Left cardiac atrium (tissue), 4 donors: ENCODE measurements at regions not wholly inside any gene's neighbourhood (a gene's known extent, or its start where the extent isn't known, plus 50 kb on each side); places are given as distances from the start of the nearest gene placed in this dataset.
"Not testable (repeated sequence)": the region's sequence is repeated elsewhere in the genome, so short reads cannot be mapped to it uniquely, and the experiment has no call there.

Experiments
- ATAC-seq, 2 donors: fragments of 200-7000 bp; cut with Tn5 transposase; one replicate each; pipeline ENCODE4 v1.9.1; 2020; ENCODE audit warnings: mild to moderate bottlenecking in 2 of 2, moderate library complexity in 2 of 2
- DNase-seq: peaks from one replicate; pipeline ENCODE4 v3.0.0-alpha.2; 2020
- intact Hi-C, 2 donors: fragments of 100-400 bp; cut with DNase I; formaldehyde crosslinking; loops; one replicate each; pipeline versions ENCODE4 v1.14.1 to v1.15.1; 2022 to 2023
- donor health status: DM: no; HTN: yes; CAD: no.
- donor health status: DM: no; HTN: yes; CAD: no; lungs with severe emphysema.
- donor health status: DM: yes; HTN: yes; CAD: no.
- donor health status: Dilated cardiomyopathy.

DNA sequence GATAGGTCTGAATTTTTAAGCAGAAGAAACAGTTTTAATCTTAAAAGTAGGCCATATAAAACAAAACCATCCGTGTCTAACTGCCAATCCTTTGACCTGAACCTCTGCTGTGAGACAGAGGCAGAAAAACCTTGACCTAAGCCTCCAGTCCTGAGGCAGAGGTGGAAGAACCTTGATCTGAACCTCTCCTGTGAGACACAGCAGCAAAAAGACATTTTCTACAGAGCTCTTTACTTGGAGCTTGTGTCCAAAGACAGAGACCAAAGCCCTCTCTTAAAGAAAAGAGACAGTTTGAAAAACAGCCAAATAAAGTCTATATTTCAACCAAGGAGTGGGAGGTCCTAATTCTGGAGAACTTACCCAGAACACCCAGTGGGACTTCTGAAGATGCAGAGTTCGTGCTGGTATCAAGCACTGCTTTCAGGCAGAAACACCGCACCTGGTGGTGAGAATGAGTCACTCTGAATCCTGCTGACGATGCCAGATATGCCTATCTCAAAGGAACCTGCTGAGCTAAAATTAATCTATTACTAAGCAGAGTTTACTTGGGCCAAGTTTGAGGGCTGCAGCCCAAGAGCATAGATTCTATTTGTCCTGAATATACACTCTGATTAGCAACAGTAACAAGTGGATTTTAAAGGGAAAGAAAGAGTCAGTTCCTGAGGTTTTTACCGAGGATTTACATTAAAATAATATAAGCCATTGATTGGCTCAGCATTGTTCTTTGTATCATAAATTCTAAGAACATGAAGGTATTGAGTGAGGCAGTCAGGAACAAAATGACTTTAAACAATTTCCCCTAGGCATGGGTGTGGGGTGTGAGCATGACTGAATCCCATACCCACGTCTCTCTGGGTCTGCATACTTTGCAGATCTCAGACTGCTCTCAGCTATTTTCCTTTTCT is 806.4 kb downstream of the TRIB2 start:
- peak; percentile 19 for DNase-seq
- peak; percentile 78 to 81 for ATAC-seq

DNA sequence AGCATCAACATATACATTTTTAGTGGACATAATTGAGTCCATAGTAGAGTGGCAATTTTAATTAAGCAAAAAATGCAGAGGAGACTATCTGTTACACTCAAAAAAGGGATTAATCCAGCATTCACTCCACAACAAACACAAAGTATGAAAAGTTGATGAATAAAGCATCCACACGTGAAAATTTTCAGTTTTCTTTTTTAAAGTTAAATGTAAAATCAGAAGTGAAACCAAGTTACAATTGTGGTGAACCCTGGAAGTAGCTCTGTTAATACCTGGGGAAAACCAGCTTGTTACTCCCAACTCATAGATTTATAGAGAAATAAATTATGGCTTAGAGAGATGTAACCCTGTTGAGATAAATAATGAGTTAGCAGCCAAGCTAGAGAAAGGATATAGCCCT is 807.8 kb downstream of the TRIB2 start:
- ATAC-seq (no peak), DNase-seq (no peak)
- intact Hi-C loops: no loop called here

More for the DNA sequence above, 806.4 kb downstream of the TRIB2 start:
- intact Hi-C loops: no loop called here

DNA sequence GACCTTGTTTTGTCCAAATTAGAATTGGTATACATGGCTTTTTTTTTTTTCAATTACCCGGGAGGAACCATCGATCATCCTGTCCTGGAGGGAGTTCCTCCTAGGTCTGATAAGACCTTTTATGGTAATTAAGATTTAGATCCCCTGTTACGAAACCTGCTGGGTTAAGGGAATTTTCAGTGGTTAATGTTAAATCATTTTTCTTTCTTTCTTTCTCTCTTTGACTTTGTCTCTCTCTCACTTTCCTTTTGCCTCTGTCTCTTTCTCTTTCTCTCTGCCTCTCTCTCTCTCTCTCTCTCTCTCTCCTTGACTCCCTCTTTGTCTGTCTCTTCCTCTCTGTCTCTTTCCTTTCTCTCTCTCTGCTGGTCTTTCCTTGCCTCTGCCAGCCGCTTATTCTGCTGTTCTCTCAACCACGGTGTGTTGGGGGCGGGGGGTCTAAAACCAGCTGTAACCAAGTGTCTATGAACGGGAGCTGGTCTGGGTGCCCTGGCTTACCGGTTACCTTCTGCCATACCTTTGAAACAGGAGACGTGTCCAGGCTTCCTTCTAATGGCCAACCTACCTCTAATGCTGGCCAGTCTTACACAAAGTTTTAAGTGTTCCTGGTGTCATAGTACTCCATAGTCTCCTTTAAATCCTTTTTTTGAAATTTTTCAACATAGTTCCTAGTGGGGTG is 815.1 kb downstream of the TRIB2 start:
- DNase-seq, ATAC-seq, intact Hi-C loops: not testable (repeated sequence)

DNA sequence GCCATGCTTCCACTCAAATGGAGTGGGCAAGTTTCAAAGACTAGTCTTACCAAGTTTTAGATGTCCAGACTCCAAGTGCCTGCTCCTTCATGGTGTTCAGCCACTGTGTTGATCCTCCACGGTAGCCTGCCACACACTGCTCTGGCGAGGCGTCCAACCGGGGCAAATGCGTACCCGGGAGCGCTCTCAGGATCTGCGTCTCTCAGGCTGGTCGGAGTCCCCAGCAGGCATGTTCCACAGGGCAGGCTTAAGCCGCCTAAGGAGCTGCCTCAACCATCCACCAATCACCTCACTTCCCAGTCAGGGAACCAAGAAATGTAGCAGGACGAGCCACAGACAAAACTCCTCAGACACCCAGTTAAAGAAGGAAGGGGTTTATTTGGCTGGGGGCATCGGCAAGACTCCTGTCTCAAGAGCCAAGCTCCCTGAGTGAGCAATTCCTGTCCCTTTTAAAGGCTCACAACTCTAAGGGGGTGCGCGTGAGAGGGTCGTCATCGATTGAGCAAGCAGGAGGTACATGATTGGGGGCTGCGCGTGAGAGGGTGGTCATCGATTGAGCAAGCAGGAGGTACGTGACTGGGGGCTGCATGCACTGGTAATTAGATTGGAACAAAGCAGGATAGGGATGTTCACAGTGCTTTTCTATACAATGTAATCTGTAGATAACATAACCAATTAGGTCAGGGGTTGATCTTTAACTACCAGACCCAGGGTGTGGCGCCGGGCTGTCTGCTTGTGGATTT is 816.2 kb downstream of the TRIB2 start:
- intact Hi-C loops, DNase-seq, ATAC-seq: not testable (repeated sequence)

DNA sequence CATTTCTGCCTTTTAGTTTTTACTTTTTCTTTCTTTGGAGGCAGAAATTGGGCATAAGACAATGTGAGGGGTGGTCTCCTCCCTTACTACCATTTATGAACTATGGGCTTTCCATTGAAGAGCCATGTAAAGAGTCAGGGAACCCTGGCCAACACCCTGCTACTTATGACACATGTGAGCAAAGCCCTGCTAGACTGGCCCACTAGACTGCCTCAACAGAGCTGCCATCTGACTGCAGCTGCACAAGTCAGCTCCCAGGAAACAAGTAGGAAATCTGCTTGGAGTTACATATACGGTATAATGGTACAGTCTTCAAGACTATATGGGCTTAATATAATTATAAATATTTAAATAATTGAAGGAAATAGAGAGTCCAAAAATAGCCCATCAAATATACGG is 816.8 kb downstream of the TRIB2 start:
- ATAC-seq (no peak), DNase-seq (no peak)
- intact Hi-C loops: no loop called here

DNA sequence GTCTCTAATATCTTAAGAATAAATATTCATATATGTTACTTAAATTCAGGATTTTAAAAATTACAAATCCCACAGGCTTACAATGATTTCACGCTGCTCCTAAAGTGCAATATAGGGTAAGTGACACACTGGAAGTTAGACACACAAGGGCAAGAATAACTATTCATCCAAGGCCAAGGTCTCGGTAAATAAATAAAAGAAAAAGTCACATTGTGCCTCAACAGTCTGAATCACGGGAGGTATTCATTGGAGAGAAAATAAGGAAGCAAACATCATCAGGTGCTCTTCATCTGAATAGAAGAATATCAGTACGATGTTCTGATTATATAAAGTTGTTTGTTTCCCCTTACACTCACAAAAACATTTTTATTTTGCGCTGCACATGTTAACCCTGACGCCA is 820.2 kb downstream of the TRIB2 start:
- intact Hi-C loops: no loop called here
- ATAC-seq: no peak
- DNase-seq: no peak

DNA sequence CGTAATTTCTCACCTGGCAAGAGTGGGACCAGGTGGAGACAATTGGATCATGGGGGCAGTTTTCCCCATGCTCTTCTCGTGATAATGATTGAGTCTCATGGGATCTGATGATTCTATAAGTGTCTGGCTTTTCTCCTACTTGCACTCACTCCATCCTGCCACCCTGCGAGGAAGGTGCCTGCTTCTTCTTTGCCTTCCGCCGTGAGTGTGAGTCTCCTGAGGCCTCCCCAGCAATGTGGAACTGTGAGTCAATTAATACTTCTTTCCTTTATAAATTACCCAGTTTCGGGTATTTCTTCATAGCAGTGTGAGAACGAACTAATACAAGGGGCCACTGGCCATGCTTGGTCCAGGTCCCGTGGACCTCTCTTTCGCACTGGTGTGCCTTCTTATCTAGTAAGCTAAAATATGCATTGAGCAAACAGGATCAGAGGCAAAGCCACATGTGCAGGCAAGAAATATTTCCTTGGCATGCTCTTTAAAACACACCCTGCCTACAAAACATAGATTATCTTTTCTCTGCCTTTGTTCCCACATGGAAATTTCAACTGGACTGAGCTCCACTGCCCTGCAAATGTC is 821.1 kb downstream of the TRIB2 start:
- intact Hi-C loops: no loop called here
- ATAC-seq: no peak
- no peak for DNase-seq

DNA sequence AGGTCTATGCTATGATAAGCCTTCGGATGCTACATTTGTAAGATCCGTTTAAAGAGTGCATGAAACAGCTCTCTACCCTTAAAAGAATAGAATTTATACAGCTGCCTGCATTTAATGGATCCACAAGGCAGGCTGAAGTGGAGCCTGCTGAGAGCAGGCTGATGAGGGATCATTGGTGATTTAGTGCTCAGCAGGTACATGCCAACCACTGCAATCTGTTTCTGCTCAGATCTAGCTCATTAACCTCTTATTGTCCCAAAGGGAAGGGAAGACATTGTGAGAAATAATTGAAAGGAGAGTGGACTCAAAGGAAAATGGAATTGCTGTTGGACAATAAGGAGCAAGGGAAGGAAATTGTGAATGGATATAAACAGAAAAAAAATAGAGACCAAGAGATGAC is 822.6 kb downstream of the TRIB2 start:
- no peak for ATAC-seq
- no peak for DNase-seq
- intact Hi-C loops: no loop called here

DNA sequence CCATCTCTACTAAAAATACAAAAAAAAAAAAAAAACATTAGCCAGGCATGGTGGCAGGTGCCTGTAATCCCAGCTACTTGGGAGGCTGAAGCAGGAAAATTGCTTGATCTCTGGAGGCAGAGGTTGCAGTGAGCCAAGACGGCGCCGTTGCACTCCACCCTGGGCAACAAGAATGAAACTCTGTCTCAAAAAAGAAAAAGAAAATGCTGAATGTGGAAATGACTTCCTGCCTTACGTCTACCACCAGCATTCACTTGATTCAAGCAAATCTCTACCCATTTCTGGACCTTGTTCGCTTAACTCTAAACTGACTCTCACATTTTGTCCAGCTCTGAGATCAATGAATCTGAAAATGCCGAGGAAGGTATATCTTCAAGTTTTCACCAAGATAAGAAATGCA is 825.3 kb downstream of the TRIB2 start:
- intact Hi-C loops: no loop called here
- no peak for ATAC-seq
- DNase-seq: no peak

DNA sequence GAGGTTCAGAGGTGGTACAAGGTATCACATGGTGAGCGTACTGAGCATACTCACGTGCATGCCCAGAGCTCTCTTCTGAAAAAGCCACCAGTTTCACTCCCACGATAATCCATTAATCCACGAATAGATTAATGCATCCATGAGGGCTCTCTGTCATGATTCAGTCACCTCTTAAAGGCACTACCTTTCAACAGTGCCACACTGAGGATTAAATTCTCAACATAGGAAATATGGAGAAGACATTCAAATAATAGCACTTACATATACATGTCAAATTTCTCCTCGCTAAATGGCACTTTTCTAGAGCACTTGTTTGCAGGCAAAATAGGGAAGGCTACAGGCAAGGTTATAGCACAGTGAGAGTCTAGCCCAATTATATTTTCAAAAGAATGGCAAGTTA is 825.9 kb downstream of the TRIB2 start:
- intact Hi-C loops: no loop called here
- DNase-seq (no peak), ATAC-seq (no peak)

DNA sequence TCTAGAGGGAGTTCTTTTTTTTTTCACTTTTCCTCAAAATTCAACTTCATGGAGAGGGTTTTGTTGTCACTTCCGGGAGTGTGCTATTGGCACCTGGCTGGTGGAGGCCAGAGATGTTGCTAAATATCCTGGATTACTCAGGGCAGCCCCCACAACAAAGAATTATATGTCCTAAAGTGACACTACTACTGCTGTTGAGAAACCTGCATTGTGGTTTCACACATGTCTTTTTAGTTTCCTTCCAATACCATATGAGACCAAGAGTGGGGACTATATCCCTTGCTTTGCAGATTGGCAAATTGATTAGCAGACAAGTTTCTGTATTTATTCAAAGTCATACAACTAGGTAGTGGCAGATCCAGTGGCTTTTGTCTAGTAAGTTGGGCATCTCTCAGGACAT is 826.8 kb downstream of the TRIB2 start:
- intact Hi-C loops: no loop called here
- ATAC-seq: no peak
- no peak for DNase-seq

DNA sequence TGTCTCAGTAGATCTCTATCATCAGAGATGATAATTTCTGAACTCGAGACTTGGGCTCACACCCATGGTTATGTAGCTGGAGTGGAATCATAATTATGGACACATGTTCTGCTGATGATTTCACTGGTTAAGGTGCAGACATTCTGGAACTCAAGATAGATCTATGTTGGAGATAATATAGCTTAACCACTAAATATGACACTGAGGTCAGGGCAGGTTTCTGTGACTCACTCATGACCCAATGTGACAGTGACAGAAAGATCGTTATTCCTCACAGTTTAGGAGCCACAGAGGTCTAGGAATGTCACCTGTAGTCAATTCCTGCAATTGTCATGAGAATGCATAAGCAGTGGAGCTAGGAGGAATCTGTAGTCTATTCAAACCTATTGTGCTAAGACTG is 828.6 kb downstream of the TRIB2 start:
- DNase-seq (no peak), ATAC-seq (no peak)
- intact Hi-C loops: no loop called here

DNA sequence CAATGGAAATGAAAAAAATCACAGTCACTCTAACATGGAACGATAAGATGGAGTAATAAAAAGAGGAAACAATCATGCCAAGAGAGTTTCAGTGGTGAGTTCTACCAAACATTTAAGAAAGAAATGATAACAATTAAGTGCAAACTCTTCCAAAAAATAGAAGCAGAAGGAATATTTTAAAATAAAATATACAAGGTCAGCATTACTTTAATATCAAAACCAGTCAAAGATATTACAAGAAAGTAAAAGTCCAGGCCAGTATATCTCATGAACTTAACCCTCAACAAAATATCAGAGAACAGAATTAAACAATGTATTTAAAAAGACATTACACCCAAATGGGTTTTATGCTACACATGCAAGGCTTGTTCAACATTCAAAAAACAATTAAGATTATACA is 829.4 kb downstream of the TRIB2 start:
- intact Hi-C loops: no loop called here
- ATAC-seq (no peak), DNase-seq (no peak)

DNA sequence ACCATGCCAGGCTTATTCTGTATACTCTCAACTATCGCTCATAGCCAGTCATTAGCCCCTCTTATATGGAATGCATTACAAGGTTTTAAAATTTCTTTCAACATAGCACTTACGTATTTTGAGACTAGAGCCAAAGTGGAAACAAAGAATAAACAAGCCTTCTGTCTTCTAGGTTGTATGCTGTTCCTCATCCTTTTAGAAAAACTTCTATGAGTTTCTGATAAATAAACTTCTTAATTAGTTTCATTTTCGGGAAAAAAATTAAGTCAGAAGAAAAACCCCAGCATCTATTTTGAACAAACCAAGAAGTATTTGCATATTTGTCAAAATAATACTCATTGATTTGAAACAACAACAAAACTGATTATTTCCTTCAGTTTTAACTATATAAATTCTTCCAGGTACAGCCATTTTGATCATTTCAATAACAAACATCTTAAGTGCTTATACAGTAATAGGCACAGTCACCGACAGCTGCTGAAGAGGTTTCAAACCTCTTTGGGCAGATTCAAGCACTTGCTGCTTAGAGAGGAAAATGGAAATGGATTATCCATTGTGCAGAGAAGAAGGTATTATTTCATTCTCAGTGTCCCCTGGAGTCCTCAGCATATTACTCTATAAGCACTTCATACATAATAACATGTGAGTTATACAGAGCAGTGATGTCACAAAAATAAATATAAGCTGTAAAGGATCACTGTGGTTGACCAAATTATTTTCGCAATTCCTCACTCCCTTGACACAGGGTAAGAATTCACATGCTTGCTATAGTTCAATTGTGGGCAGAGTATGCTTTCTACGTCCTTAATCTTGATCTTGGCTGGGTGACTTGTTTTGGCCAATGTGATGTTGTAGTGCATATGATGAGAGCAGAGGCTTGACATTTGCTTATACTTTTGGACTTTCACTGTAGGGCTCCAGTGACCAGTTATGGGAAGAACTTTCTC is 833.8 kb downstream of the TRIB2 start:
- ATAC-seq (no peak), DNase-seq (no peak)
- intact Hi-C loops: no loop called here

DNA sequence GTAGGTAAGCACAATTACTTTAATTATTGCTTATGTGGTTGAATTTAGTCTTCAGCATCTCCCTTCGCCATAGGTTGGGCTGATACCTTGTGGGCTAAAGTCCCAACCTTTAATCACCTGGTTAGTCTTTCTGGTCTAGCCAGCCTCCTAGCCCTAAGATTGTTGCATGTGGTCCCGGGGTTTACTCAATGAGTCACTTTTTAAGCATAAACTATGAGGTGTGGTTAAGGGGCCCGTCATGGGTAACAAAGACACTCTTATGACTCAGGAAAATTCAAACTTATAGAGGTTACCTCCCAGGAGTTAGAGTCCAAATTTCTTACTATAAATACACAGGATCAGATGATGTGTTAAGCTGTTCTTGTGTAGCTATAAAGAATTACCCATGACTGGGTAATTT is 841.6 kb downstream of the TRIB2 start:
- DNase-seq (no peak), ATAC-seq (no peak)
- intact Hi-C loops: no loop called here

DNA sequence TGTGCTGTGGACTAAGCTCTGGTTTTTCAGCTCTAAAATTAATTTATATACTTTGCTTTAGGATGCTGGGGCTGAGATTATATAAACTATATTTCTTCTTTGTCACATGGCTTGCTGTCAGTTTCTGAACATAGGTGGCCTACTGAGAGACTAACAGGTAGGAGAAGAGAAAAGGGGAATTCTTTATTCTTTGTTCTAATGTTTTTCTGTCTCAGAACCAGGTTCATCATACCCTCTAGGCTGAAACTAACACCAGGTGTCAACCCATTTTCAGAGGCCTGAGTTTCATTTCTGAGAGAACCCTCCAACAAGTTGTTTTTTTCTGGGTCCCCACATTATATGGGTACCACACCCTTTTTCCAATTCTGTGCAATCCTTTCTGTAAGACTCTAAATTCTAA is 843.6 kb downstream of the TRIB2 start:
- ATAC-seq (no peak), DNase-seq (no peak)
- intact Hi-C loops: no loop called here

DNA sequence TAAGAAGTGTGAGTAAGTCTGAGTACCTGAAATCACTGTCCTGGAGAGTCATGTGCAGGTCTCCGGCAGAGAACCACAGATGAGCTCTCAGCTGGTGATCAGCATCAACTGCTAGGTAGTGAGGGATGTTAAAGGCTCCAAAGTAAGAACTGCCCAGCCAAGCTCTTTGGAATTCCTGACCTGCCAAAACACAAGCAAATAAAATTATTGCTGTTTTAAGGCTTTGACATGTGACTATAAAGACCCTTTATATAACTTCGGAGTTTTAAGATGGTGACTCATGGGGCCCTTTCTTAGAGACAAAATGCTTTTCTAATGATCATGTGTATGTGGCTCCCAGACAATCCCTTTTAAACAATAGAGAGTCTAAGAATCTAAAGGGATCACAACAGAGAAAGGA is 855.7 kb downstream of the TRIB2 start:
- ATAC-seq: no peak
- intact Hi-C loops: no loop called here
- DNase-seq: no peak

DNA sequence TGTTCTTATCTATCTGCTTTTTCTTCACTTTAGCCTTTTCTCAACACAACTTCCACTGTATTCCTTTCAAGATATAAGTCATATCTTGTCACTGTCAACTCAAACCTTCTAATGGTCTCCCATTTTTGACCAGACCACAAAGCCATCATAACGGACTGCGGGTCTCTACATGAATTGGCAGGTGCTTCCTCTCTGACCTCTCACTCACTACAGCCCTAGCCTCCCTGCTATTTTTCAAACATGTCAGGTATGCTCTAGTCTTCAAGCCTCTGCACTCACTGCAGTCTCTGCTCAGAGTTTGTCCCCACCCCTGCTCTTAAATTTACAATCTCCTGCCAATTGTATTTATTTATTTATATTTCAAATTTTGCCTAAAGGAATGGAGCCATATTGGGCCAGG is 858.1 kb downstream of the TRIB2 start:
- intact Hi-C loops: no loop called here
- DNase-seq (no peak), ATAC-seq (no peak)
